ENCODE measurements at regions not wholly inside any gene's neighbourhood (a gene's known extent, or its start where the extent isn't known, plus 50 kb on each side); places are given as distances from the start of the nearest gene placed in this dataset.

DNA sequence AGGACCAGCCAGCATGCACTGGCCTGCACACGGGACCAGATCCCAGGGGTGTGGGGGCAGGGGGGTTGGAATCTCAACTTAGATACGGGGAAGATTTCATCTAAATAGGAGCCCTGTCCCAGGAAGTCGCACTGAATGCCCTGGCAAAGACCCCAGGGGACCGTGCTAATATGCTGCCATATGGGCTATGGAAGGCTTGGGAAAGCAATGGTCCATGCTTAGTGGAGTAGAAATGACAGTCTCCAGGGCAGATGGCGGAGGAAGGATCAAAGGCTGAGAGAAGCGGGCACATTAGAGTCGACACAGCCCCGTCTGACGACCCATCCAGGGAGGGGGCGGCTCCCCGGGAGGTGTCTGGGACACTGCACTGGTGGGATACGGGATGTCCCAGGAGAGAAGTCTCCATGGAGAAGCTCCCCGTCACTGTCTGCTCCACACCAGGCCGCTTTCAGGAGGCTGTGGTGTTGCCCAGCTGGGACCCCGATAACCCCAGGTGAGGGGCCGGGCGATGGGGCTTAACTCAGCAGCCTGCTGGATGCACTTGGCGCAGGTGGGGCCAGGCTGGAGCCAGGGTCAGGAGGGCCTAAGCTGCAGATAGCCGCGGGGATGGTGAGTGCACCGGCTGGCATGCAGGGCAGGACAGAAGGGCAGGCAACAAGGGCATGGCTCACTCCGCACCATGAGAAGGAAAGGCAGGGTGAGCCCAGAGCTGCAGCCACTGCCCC lies 377.7 kb upstream of the IRX1 start:
- TF ChIP-seq, protein P1, sequence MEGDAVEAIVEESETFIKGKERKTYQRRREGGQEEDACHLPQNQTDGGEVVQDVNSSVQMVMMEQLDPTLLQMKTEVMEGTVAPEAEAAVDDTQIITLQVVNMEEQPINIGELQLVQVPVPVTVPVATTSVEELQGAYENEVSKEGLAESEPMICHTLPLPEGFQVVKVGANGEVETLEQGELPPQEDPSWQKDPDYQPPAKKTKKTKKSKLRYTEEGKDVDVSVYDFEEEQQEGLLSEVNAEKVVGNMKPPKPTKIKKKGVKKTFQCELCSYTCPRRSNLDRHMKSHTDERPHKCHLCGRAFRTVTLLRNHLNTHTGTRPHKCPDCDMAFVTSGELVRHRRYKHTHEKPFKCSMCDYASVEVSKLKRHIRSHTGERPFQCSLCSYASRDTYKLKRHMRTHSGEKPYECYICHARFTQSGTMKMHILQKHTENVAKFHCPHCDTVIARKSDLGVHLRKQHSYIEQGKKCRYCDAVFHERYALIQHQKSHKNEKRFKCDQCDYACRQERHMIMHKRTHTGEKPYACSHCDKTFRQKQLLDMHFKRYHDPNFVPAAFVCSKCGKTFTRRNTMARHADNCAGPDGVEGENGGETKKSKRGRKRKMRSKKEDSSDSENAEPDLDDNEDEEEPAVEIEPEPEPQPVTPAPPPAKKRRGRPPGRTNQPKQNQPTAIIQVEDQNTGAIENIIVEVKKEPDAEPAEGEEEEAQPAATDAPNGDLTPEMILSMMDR (conservative IDR thresholded peaks at IDR 0.05 in 1 of 2, IDR thresholded peaks at IDR 0.05 in 1 of 2; ENCODE audit: low read depth in 1 of 2, low read length in 2 of 2): no peak
- TF ChIP-seq EZH2 (IDR thresholded peaks at IDR 0.05; ENCODE audit: low read length, missing control alignments): no peak
